ENCODE measurements at regions not wholly inside any gene's neighbourhood (a gene's known extent, or its start where the extent isn't known, plus 50 kb on each side); places are given as distances from the start of the nearest gene placed in this dataset.

DNA sequence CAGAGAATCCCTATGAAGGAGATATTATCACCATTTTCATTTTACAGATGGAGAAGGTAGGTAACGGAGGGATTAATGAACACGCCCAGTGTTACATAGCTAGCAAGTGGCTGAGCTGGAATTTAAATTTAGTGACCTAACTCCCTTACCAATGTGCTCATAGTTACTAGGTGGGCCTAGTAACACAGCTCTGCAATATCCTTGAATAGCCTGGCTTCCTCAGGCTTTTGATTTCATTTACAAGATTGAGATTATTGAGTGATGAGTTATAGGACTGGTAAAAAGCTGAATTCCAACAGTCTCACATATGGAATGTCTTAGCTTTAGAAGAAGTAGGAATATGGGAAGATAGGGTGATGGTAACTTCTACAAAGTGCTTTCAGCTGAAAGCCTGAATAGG, 336.3 kb upstream of the KIF2A start:
- intact Hi-C loops (cut with DNase I) = no loop called here
- DNase-seq = no peak

DNA sequence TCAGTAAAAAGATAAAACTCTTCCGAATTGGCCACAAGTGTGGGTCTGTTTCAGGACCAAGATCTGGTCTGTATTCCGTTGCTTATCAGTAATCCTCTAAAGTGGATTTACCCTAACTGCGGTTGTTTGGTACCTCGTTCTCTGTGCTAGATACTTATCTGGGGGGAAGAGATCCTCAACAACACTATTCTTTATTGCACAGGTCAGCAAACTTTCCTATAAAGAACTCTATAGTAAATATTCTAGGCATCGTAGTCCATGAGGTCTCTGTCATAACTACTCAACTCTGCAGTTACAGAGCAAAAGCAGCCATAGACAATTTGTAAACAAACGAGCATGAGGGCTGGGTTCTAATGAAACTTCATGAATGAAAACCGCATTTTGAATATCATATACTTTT, 335.8 kb upstream of the KIF2A start:
- no peak for DNase-seq
- intact Hi-C loops (cut with DNase I) = no loop called here

GRCh38 chr5:61974680-61975079, 331.3 kb upstream of the KIF2A start:
- intact Hi-C loops (cut with DNase I) = no loop called here
- DNase-seq = no peak

GRCh38 chr5:61981886-61982285, 324.1 kb upstream of the KIF2A start:
- intact Hi-C loops (cut with DNase I) = no loop called here

GRCh38 chr5:61991430-61991829, 314.6 kb upstream of the KIF2A start:
- intact Hi-C loops (cut with DNase I) = no loop called here

More at GRCh38 chr5:61981886-61982285, 324.1 kb upstream of the KIF2A start:
- DNase-seq = no peak

DNA sequence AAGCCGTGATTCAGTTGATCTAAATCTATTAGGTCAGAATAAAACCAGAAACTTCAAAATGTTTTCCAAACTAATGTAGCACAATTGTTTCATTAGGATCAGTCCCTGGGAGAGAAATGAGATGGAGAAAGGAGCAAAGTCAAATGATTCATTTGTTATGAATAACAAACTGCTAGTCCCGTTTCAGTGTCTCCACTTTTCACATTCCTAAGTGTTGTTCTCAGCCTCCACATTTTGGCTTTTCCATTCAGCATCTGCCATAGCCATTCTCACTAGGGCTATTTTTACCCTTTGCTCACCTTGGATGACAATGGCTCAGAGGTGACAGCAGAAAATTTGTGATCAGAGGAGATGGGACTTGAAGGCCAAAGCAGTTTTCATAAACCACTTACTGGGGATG, 314.1 kb upstream of the KIF2A start:
- intact Hi-C loops (cut with DNase I) = no loop called here
- DNase-seq = no peak

More at GRCh38 chr5:61991430-61991829, 314.6 kb upstream of the KIF2A start:
- no peak for DNase-seq

DNA sequence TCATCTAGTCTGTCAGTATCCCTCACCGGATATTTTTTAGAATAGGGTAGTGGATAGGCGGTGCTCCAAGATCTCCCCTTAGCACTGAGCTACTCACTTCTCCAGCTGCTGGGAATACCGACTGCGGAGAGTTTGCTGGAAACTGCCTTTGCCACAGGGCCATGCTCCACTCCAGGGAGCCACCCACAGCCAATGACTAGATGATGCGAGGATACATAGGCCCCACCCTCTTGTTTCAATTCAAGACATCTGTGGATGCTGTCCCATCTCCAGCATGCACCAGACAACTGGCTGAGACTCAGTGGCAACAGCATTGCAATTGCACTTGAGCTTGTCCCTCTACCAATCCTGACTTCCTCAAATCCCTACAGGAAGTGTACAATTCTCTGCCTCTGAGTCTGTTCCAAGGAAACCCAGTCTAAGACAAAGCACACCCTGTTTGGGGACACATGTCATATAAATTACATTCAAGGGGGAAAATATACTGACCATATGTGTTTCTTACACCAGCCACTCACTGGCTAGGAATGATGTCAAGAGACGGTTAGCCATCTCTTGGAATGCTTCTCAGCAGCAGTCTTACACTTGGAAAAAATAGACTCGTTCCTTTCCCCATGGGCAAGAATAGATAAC, 312.6 kb upstream of the KIF2A start:
- intact Hi-C loops (cut with DNase I) = no loop called here

GRCh38 chr5:61994171-61994570, 311.8 kb upstream of the KIF2A start:
- intact Hi-C loops (cut with DNase I) = no loop called here
- no peak for DNase-seq

More for the DNA sequence above, 312.6 kb upstream of the KIF2A start:
- DNase-seq = no peak

DNA sequence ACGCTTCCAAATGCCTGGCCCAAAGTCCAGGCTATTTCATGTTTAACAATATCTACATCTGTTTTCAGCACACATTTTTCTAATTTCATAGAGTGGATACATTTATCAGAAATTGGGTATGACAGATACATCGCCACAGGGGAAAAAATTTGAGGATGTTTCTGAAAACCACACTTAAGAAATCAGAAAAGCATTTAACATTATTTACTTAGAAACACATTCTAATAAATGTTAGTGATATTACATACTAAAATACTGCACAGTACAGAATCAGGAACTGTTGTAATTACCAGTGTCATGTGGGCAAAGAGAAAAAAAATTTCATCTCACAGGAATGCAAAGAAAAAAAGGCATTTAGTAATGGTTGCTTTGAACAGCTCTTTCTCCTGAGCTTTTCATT, 310.5 kb upstream of the KIF2A start:
- DNase-seq = no peak
- intact Hi-C loops (cut with DNase I) = no loop called here

- intact Hi-C loops (cut with DNase I) = no loop called here
- no peak for DNase-seq
Observed at GRCh38 chr5:61999371-61999770, 306.6 kb upstream of the KIF2A start.

DNA sequence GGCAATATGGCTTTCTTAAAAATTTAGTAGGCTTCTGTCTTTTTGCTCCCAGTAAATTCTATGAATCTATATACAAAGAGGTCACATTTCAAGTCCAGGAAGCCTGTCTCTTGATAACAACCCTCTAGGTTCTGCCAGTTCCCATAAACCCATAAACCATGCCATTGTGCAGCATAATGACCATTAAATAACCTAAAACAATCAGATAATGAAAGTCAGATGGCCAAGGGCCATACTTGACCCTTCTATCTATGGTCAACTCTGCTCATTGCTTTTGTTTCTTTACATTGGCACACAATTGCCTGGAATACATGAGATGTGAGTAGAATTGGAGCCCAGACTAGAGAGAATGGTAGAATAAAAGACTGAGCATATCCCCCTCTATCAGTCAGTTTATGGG, 305.4 kb upstream of the KIF2A start:
- intact Hi-C loops (cut with DNase I) = no loop called here
- no peak for DNase-seq

DNA sequence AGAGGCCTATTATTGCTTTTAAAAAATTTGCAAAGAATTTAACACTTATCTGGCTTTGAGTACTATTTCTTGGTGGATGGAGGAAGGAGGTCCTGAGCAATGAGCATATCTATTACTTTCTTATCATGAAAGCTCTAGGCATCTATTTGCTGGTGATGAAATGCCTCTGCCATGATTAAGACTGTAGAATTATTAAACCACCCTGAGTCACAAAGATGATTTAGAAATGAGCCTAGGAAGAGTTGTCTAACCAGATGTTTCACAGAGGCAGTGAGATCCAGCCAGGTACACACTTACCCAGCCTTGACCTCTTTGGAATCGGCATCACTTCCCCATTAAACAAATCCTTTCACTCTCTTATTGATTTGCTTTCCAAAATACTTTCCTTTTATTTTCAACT, 304.4 kb upstream of the KIF2A start:
- intact Hi-C loops (cut with DNase I) = no loop called here
- DNase-seq = no peak

- no peak for DNase-seq
- intact Hi-C loops (cut with DNase I) = no loop called here
Observed at GRCh38 chr5:62002436-62002835, 303.6 kb upstream of the KIF2A start.

GRCh38 chr5:62005551-62005950, 300.5 kb upstream of the KIF2A start:
- no peak for DNase-seq
- intact Hi-C loops (cut with DNase I) = no loop called here

GRCh38 chr5:62007457-62007856, 298.5 kb upstream of the KIF2A start:
- no peak for DNase-seq
- intact Hi-C loops (cut with DNase I) = no loop called here

GRCh38 chr5:62011089-62011664, 294.8 kb upstream of the KIF2A start:
- intact Hi-C loops (cut with DNase I) = no loop called here
- no peak for DNase-seq

GRCh38 chr5:62017092-62017491, 288.9 kb upstream of the KIF2A start:
- intact Hi-C loops (cut with DNase I) = no loop called here
- DNase-seq = no peak

- intact Hi-C loops (cut with DNase I) = no loop called here
- DNase-seq = no peak
Observed at GRCh38 chr5:62029303-62029702, 276.7 kb upstream of the KIF2A start.

GRCh38 chr5:62030326-62030725, 275.7 kb upstream of the KIF2A start:
- intact Hi-C loops (cut with DNase I) = no loop called here
- no peak for DNase-seq

- intact Hi-C loops (cut with DNase I) = no loop called here
- DNase-seq = no peak
Observed at GRCh38 chr5:62038024-62038423, 268.0 kb upstream of the KIF2A start.

GRCh38 chr5:62041156-62041756, 264.8 kb upstream of the KIF2A start:
- no peak for DNase-seq
- intact Hi-C loops (cut with DNase I) = no loop called here

- intact Hi-C loops (cut with DNase I) = no loop called here
Observed at GRCh38 chr5:62042007-62042406, 264.0 kb upstream of the KIF2A start.

More at GRCh38 chr5:62042007-62042406, 264.0 kb upstream of the KIF2A start:
- no peak for DNase-seq

Data from posterior cingulate gyrus (tissue), 11 donors.